ENCODE measurements at regions not wholly inside any gene's neighbourhood (a gene's known extent, or its start where the extent isn't known, plus 50 kb on each side); places are given as distances from the start of the nearest gene placed in this dataset.

- TF ChIP-seq CTBP2 (IDR thresholded peaks at IDR 0.05; ENCODE audit: borderline replicate concordance, insufficient read depth, insufficient read length, low read length) (no peak), NANOG (IDR thresholded peaks at IDR 0.05; ENCODE audit: insufficient read depth, low read depth, low read length, poor library complexity, severe bottlenecking) (no peak)
Observed at GRCh38 chr5:100691085-100691484, 155.9 kb downstream of the FAM174A start (continued).

Measured in H1 (cell line).